OCI-LY3 (cell line): ENCODE measurements at regions not wholly inside any gene's neighbourhood (a gene's known extent, or its start where the extent isn't known, plus 50 kb on each side); places are given as distances from the start of the nearest gene placed in this dataset.

Experiments
- CTCF ChIP-seq: fragments of 200-600, 300-600 bp; sonication (generic); IDR thresholded peaks from 2 replicates; pipeline ENCODE4 v1.5.1; 2014; ENCODE audit warnings: antibody characterized with exemption, low read length, low read depth
- EZH2phosphoT487 ChIP-seq: fragments of 200-600 bp; shearing (Covaris generic); IDR thresholded peaks from 2 replicates; pipeline ENCODE4 v1.6.1; 2018; ENCODE audit warnings: antibody characterized with exemption, mixed run types, low read depth

DNA sequence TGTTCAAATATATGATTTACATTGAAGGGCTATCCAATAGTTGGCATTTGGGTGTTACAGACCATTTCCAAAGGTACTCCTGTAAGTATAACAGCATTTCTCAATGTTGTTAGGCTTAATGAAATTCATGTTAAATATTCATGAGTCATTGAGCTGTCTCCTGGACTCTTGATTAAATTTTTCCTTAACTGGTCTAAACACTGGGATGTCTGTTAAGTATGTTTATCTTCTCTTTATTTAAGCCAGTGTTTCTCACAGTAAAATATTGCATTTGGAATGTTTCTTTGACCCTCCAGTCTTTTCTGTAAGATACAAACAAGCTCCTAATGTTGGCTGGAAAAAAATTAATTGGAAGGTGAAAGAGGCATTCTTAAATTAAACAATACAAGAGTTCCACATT, 402.5 kb upstream of the HTR2A start:
- no peak for TF ChIP-seq CTCF
- no peak for TF ChIP-seq EZH2phosphoT487
